Epithelial cell of esophagus (primary cell): ENCODE measurements at regions not wholly inside any gene's neighbourhood (a gene's known extent, or its start where the extent isn't known, plus 50 kb on each side); places are given as distances from the start of the nearest gene placed in this dataset.
"Not testable (repeated sequence)": the region's sequence is repeated elsewhere in the genome, so short reads cannot be mapped to it uniquely, and the experiment has no call there.

Experiments
- DNase-seq: peaks from one replicate; pipeline ENCODE4 v3.0.0; 2010; ENCODE audit warnings: low read depth
- H3K4me3 ChIP-seq: 2 replicates; pipeline ENCODE4 v1.5.1; 2011; ENCODE audit warnings: mild to moderate bottlenecking, low read length, control low read depth
- TF ChIP-seq, protein P1 (sequence below): IDR thresholded peaks from 2 replicates; pipeline ENCODE4 v1.5.1; 2011; ENCODE audit warnings: low read depth, mild to moderate bottlenecking, low read length, control low read depth, inconsistent platforms; ENCODE audit not compliant: insufficient read depth; ENCODE audit errors: missing control alignments

GRCh38 chr20:4325548-4326187, 76.6 kb upstream of the ADRA1D start:
- TF ChIP-seq, protein P1, sequence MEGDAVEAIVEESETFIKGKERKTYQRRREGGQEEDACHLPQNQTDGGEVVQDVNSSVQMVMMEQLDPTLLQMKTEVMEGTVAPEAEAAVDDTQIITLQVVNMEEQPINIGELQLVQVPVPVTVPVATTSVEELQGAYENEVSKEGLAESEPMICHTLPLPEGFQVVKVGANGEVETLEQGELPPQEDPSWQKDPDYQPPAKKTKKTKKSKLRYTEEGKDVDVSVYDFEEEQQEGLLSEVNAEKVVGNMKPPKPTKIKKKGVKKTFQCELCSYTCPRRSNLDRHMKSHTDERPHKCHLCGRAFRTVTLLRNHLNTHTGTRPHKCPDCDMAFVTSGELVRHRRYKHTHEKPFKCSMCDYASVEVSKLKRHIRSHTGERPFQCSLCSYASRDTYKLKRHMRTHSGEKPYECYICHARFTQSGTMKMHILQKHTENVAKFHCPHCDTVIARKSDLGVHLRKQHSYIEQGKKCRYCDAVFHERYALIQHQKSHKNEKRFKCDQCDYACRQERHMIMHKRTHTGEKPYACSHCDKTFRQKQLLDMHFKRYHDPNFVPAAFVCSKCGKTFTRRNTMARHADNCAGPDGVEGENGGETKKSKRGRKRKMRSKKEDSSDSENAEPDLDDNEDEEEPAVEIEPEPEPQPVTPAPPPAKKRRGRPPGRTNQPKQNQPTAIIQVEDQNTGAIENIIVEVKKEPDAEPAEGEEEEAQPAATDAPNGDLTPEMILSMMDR = no peak
- DNase-seq = no peak
- H3K4me3 ChIP-seq = no peak overlapping the region

DNA sequence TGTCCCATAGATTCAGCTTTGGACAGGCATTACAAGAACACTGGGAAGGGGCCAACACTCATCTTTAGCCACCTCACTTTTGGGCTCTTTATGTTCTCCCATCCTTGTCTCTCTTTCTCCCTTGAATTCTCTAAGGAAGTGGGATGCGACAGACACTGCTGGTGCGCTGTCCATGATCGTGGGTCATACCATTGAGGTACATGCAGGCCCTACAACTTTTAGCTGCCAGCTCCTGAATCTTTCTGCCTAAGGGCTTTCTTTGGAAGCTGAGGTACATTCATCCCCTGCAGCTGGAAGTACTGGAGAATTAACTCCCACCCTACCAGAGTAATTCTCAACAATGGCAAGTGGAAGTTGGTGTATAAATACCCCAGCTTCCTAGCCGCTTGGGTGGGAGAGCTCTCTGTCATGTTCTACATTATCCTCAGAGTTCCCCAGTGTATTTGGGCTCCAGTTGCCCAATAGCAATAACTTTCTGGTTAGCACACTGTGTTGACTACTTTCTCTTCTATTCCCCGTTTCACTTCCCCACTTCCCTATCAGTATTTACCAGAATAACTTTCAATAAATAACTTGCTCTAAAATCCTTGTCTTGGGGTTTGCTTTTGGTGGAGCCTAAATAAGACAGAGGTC, 75.6 kb upstream of the ADRA1D start:
- H3K4me3 ChIP-seq = no peak overlapping the region
- TF ChIP-seq, protein P1 = no peak
- no peak for DNase-seq

DNA sequence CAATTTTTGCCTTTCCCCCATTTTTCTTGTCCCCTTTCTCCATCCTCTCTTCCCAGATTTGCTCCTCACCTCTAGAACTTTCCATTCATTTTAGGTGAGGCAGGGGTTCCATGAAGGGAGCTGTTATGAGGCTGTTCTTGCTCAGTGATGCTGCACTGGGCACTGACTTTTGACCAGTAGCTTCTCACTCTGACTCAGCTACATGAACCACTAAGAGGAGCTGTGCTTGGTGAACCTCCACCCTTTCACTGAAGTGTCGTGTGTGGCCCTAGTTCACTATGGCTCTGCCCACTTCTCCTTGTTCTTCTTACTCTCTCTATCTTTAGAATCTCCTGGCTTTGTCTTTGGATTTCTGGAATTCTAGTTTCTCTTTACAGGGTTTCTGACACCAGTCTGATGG, 73.4 kb upstream of the ADRA1D start:
- H3K4me3 ChIP-seq = no peak overlapping the region
- TF ChIP-seq, protein P1 = peak; percentile 8
- DNase-seq = no peak

GRCh38 chr20:4320291-4320690, 71.2 kb upstream of the ADRA1D start:
- no peak for DNase-seq
- no peak overlapping the region for H3K4me3 ChIP-seq
- TF ChIP-seq, protein P1 = no peak

GRCh38 chr20:4318891-4319290, 69.8 kb upstream of the ADRA1D start:
- no peak for DNase-seq
- no peak overlapping the region for H3K4me3 ChIP-seq
- TF ChIP-seq, protein P1 = no peak

GRCh38 chr20:4310616-4311015, 61.5 kb upstream of the ADRA1D start:
- not testable (repeated sequence) for DNase-seq, H3K4me3 ChIP-seq

GRCh38 chr20:4306206-4306605, 57.1 kb upstream of the ADRA1D start:
- H3K4me3 ChIP-seq = no peak overlapping the region
- no peak for DNase-seq
- TF ChIP-seq, protein P1 = no peak
